Glutamatergic neuron (in vitro differentiated cells): ENCODE measurements at regions not wholly inside any gene's neighbourhood (a gene's known extent, or its start where the extent isn't known, plus 50 kb on each side); places are given as distances from the start of the nearest gene placed in this dataset.

ENCODE experiments used
- DNase-seq: peaks from one replicate; pipeline ENCODE4 v3.0.0; 2022
- H3K27ac Mint-ChIP-seq: one replicate; pipeline ENCODE4 v1.8.0; 2020; ENCODE audit warnings: mild to moderate bottlenecking, mixed read lengths, inconsistent platforms; ENCODE audit not compliant: unreplicated experiment
- H3K27me3 Mint-ChIP-seq: one replicate; pipeline ENCODE4 v1.8.0; 2020; ENCODE audit warnings: mild to moderate bottlenecking, moderate library complexity, mixed read lengths, inconsistent platforms; ENCODE audit not compliant: unreplicated experiment
- H3K36me3 Mint-ChIP-seq: one replicate; pipeline ENCODE4 v1.8.0; 2020; ENCODE audit warnings: mild to moderate bottlenecking, mixed read lengths, inconsistent platforms; ENCODE audit not compliant: unreplicated experiment
- H3K4me1 Mint-ChIP-seq: one replicate; pipeline ENCODE4 v1.8.0; 2020; ENCODE audit warnings: mild to moderate bottlenecking, low read depth, mixed read lengths, inconsistent platforms; ENCODE audit not compliant: unreplicated experiment
- H3K4me3 Mint-ChIP-seq: one replicate; pipeline ENCODE4 v1.8.0; 2020; ENCODE audit warnings: mild to moderate bottlenecking, mixed read lengths, inconsistent platforms; ENCODE audit not compliant: unreplicated experiment
- H3K9me3 Mint-ChIP-seq: one replicate; pipeline ENCODE4 v1.8.0; 2020; ENCODE audit warnings: mild to moderate bottlenecking, moderate library complexity, mixed read lengths, inconsistent platforms; ENCODE audit not compliant: unreplicated experiment
- TF ChIP-seq, protein P1 (sequence below): fragments of 200-600 bp; sonication (generic); IDR thresholded peaks from one replicate; pipeline ENCODE4 v1.5.0; 2021; ENCODE audit not compliant: partially characterized antibody, unreplicated experiment

- no peaks in the 10 kb centered on the region for H3K36me3 Mint-ChIP-seq
These were observed 51.7 kb downstream of the FAM50B start for GRCh38 chr6:3900744-3901336.

DNA sequence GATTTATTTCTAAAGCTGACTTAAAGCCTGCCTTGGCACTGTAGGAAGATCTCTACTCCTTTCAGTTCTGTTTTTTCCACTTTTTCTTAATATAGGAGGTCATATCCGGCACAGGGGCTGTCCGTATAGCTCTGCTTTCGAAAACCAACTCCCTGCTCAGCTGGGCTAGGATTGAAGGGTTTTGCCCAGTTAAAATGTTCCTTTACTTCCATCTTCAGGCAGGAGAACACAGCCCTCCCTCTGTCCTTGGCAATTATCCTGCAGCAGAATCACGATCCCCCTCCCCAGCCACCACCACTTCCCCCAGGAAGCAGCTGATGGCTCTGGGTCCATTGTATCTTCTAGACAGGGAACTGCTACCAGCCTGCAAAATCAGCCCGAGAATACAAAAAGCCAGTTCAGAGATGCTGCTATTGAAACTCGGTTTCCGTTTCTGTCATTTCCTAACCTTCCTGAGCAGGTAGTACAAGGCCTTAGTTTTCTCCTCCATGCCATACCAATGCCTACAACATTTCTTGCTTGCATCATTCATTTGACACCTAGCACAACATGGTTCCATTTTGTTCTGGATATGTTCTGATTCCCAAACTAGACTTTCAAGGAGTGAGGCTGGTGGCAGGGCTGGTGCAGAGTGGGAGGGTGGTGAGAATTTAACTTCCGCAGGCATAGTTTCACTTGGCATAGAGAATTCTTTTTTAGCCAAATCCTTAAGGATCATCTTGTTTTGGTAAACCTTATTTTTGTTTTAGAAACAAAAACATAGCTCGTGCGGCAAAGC lies 53.9 kb downstream of the FAM50B start:
- no peak overlapping the region for H3K4me3 Mint-ChIP-seq
- H3K36me3 Mint-ChIP-seq = no peaks in the 10 kb centered on the region
- DNase-seq = no peak
- H3K27ac Mint-ChIP-seq = no peak overlapping the region
- peaks cover 8% of the 10 kb centered on the region for H3K4me1 Mint-ChIP-seq
- H3K27me3 Mint-ChIP-seq = no peaks in the 10 kb centered on the region
- TF ChIP-seq, protein P1, sequence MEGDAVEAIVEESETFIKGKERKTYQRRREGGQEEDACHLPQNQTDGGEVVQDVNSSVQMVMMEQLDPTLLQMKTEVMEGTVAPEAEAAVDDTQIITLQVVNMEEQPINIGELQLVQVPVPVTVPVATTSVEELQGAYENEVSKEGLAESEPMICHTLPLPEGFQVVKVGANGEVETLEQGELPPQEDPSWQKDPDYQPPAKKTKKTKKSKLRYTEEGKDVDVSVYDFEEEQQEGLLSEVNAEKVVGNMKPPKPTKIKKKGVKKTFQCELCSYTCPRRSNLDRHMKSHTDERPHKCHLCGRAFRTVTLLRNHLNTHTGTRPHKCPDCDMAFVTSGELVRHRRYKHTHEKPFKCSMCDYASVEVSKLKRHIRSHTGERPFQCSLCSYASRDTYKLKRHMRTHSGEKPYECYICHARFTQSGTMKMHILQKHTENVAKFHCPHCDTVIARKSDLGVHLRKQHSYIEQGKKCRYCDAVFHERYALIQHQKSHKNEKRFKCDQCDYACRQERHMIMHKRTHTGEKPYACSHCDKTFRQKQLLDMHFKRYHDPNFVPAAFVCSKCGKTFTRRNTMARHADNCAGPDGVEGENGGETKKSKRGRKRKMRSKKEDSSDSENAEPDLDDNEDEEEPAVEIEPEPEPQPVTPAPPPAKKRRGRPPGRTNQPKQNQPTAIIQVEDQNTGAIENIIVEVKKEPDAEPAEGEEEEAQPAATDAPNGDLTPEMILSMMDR = no peak
- peaks cover 4% of the 10 kb centered on the region for H3K9me3 Mint-ChIP-seq

More at GRCh38 chr6:3900744-3901336, 51.7 kb downstream of the FAM50B start:
- no peak overlapping the region for H3K27ac Mint-ChIP-seq
- H3K4me3 Mint-ChIP-seq = no peak overlapping the region
- TF ChIP-seq, protein P1 = no peak
- DNase-seq = no peak
- no peaks in the 10 kb centered on the region for H3K27me3 Mint-ChIP-seq
- peaks cover 4% of the 10 kb centered on the region for H3K4me1 Mint-ChIP-seq
- peaks cover 4% of the 10 kb centered on the region for H3K9me3 Mint-ChIP-seq

- Mint-ChIP-seq H3K9me3 (peaks cover 3% of the 10 kb centered on the region), H3K27ac (no peak overlapping the region), H3K4me1 (peaks cover 8% of the 10 kb centered on the region), H3K27me3 (no peaks in the 10 kb centered on the region), H3K36me3 (no peaks in the 10 kb centered on the region), H3K4me3 (no peak overlapping the region)
- DNase-seq = no peak
- TF ChIP-seq, protein P1 = no peak
These were observed 55.3 kb downstream of the FAM50B start for GRCh38 chr6:3904518-3904917.

- Mint-ChIP-seq H3K36me3 (no peaks in the 10 kb centered on the region), H3K4me3 (no peak overlapping the region), H3K27ac (no peak overlapping the region), H3K9me3 (peaks cover 3% of the 10 kb centered on the region), H3K27me3 (no peaks in the 10 kb centered on the region), H3K4me1 (peaks cover 8% of the 10 kb centered on the region)
- TF ChIP-seq, protein P1 = no peak
- DNase-seq = no peak
These were observed 57.0 kb downstream of the FAM50B start for GRCh38 chr6:3905945-3906845.

DNA sequence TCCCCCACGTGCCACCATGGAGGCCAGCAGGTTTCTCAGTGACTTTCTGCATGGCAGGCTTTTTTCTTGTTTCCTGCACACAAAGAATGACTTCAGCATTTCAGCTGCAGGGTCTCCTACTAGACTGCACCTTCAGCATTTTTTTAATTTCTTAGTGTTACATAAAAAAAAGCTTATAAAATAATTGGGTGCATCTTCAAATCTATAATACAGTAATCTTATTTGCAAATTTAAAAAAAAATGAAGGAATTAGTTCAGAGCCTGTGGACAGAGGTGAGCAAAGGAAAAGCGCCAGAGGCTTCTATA lies 57.6 kb downstream of the FAM50B start:
- DNase-seq = no peak
- Mint-ChIP-seq H3K36me3 (no peaks in the 10 kb centered on the region), H3K4me1 (peaks cover 8% of the 10 kb centered on the region), H3K27me3 (no peaks in the 10 kb centered on the region), H3K27ac (no peak overlapping the region), H3K9me3 (peaks cover 3% of the 10 kb centered on the region), H3K4me3 (no peak overlapping the region)
- TF ChIP-seq, protein P1 = no peak
